Germinal center (tissue), 1 donor: ENCODE measurements at regions not wholly inside any gene's neighbourhood (a gene's known extent, or its start where the extent isn't known, plus 50 kb on each side); places are given as distances from the start of the nearest gene placed in this dataset.

Source experiments
- DNase-seq: peaks from one replicate; pipeline ENCODE4 v3.0.0; 2012; ENCODE audit warnings: mixed read lengths, low spot score

DNA sequence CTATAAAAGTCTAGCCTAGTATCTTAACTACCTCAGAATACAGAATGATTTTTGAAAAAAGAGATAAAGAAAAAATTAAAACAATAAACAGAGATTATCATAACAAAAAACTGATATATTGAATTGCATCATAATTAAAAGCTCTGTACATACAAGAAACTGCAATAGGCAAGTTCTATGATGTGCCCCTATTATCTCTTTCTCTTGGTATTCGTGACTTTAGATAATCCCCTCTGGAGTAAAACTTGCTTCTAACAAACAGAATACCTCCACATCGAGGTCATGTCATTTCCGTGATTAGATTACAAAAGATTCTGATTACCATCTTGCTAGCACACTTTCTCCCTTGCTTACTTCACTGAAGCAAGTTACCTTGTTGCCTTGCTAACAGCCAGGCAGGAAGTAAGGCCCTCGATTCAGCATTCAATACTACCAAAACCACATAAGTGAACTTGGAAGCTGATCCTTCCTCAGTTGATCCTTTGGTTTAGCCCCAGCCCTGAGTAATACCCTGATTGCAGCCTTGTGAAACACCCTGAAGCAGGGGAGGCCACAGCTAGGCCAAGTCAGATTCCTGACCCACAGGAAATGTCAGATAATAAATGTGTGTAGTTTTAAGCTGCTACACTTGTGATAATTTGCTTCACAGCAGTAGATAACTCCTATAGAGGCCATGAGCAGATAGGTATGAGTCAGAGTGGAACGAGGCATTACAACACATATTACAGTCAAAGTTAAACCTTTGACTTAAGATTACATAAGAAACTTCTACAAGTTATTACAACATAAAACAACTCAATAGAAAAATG lies 53.7 kb upstream of the TMX4 start:
- DNase-seq = no peak

DNA sequence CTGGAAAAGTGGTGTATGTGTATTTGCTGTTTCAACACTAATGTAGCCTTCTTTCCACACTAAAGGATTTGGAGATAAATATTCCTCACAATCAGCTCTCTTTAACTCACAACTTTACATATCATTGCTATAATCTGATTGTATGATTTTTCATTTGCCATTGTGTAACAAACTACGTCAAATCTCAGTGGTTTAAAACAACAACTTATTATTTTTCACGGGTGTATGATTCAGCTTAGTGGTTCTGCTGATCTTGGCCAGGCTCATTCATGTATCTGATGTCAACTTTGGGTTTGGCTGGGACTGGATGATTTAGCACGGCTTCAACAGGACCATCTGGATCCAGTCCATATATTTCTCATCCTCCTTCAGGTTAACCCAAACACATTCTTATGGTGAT lies 55.4 kb upstream of the TMX4 start:
- DNase-seq = no peak

GRCh38 chr20:8076306-8077136 lies 55.5 kb upstream of the PLCB1 start:
- DNase-seq = no peak

DNA sequence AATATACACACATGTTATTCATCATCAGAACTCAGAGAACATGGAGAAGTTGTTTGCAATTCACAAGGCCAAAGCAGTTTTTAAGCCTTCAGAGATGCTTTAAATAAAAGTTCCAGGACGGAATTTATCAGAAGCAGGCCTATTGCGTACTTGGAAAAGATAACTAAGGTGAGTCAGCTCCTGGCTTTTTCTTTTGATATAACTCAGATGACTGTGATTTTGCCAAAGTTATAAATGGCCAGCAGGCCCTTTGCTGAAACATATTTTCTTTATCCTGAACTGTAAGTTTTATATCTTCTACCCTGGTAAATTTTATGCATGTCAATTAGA lies 55.0 kb upstream of the PLCB1 start:
- DNase-seq = no peak

GRCh38 chr20:8078528-8078914 lies 53.5 kb upstream of the PLCB1 start:
- no peak for DNase-seq

- DNase-seq = no peak
Measured at GRCh38 chr20:8079976-8080375, 52.1 kb upstream of the PLCB1 start.

DNA sequence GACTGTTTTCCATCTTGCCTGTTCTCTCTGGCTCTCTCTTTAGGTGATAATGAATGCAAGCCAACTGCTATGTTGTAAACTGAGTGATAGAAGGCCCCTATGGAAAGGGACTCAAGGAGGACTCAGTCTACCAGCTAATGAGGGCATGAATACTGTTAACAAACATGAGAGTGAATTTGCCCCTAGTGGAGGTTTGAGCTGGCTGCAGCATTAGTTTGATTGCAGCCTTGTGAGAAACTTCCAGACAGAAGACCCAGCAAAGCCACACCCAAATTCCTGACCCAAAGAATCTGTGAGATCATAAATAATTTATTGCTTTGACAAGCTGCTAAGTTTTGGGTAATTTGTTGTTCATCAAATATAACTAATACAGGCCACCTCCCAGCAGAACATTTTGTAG lies 50.0 kb upstream of the PLCB1 start:
- peak; percentile 1 for DNase-seq
